ENCODE measurements at regions not wholly inside any gene's neighbourhood (a gene's known extent, or its start where the extent isn't known, plus 50 kb on each side); places are given as distances from the start of the nearest gene placed in this dataset.
"Not testable (repeated sequence)": the region's sequence is repeated elsewhere in the genome, so short reads cannot be mapped to it uniquely, and the experiment has no call there.

GRCh38 chr5:105168806-105169205 is 1606.2 kb upstream of the NUDT12 start:
- no peak overlapping the region for H3K4me3 ChIP-seq (ENCODE audit: low read depth, low read length)

GRCh38 chr5:105167092-105167491 is 1604.5 kb upstream of the NUDT12 start:
- H3K4me3 ChIP-seq (ENCODE audit: low read depth, low read length): no peak overlapping the region

- H3K4me3 ChIP-seq (ENCODE audit: low read depth, low read length): no peak overlapping the region
These were observed 1601.0 kb upstream of the NUDT12 start for GRCh38 chr5:105163547-105163946.

- not testable (repeated sequence) for H3K4me3 ChIP-seq (ENCODE audit: low read depth, low read length)
These were observed 1600.0 kb upstream of the NUDT12 start for GRCh38 chr5:105162557-105162956.

GRCh38 chr5:105158526-105158925 is 1595.9 kb upstream of the NUDT12 start:
- H3K4me3 ChIP-seq (ENCODE audit: low read depth, low read length): no peak overlapping the region

- H3K4me3 ChIP-seq (ENCODE audit: low read depth, low read length): no peak overlapping the region
These were observed 1587.7 kb upstream of the NUDT12 start for GRCh38 chr5:105150323-105150722.

- no peak overlapping the region for H3K4me3 ChIP-seq (ENCODE audit: low read depth, low read length)
These were observed 1584.3 kb upstream of the NUDT12 start for GRCh38 chr5:105146867-105147266.

GRCh38 chr5:105145152-105145551 is 1582.6 kb upstream of the NUDT12 start:
- no peak overlapping the region for H3K4me3 ChIP-seq (ENCODE audit: low read depth, low read length)

GRCh38 chr5:105134328-105134727 is 1571.7 kb upstream of the NUDT12 start:
- H3K4me3 ChIP-seq (ENCODE audit: low read depth, low read length): no peak overlapping the region

- no peak overlapping the region for H3K4me3 ChIP-seq (ENCODE audit: low read depth, low read length)
These were observed 1570.5 kb upstream of the NUDT12 start for GRCh38 chr5:105133087-105133486.

GRCh38 chr5:105132581-105132980 is 1570.0 kb upstream of the NUDT12 start:
- no peak overlapping the region for H3K4me3 ChIP-seq (ENCODE audit: low read depth, low read length)

GRCh38 chr5:105131045-105131444 is 1568.5 kb upstream of the NUDT12 start:
- no peak overlapping the region for H3K4me3 ChIP-seq (ENCODE audit: low read depth, low read length)

GRCh38 chr5:105101577-105101976 is 1539.0 kb upstream of the NUDT12 start:
- H3K4me3 ChIP-seq (ENCODE audit: low read depth, low read length): no peak overlapping the region

GRCh38 chr5:105088961-105089360 is 1526.4 kb upstream of the NUDT12 start:
- no peak overlapping the region for H3K4me3 ChIP-seq (ENCODE audit: low read depth, low read length)

GRCh38 chr5:105088102-105088501 is 1525.5 kb upstream of the NUDT12 start:
- no peak overlapping the region for H3K4me3 ChIP-seq (ENCODE audit: low read depth, low read length)

GRCh38 chr5:105057893-105058292 is 1495.3 kb upstream of the NUDT12 start:
- no peak overlapping the region for H3K4me3 ChIP-seq (ENCODE audit: low read depth, low read length)

GRCh38 chr5:105057001-105057436 is 1494.4 kb upstream of the NUDT12 start:
- H3K4me3 ChIP-seq (ENCODE audit: low read depth, low read length): no peak overlapping the region

- no peak overlapping the region for H3K4me3 ChIP-seq (ENCODE audit: low read depth, low read length)
These were observed 1491.8 kb upstream of the NUDT12 start for GRCh38 chr5:105054406-105054805.

- H3K4me3 ChIP-seq (ENCODE audit: low read depth, low read length): no peak overlapping the region
These were observed 1480.0 kb upstream of the NUDT12 start for GRCh38 chr5:105042623-105043022.

- not testable (repeated sequence) for H3K4me3 ChIP-seq (ENCODE audit: low read depth, low read length)
These were observed 1474.2 kb upstream of the NUDT12 start for GRCh38 chr5:105036814-105037213.

- no peak overlapping the region for H3K4me3 ChIP-seq (ENCODE audit: low read depth, low read length)
These were observed 1471.8 kb upstream of the NUDT12 start for GRCh38 chr5:105034401-105034763.

- H3K4me3 ChIP-seq (ENCODE audit: low read depth, low read length): no peak overlapping the region
These were observed 1471.2 kb upstream of the NUDT12 start for GRCh38 chr5:105033637-105034400.

- no peak overlapping the region for H3K4me3 ChIP-seq (ENCODE audit: low read depth, low read length)
These were observed 1470.3 kb upstream of the NUDT12 start for GRCh38 chr5:105032917-105033316.
